GM21390 (cell line): ENCODE measurements at regions not wholly inside any gene's neighbourhood (a gene's known extent, or its start where the extent isn't known, plus 50 kb on each side); places are given as distances from the start of the nearest gene placed in this dataset.

ENCODE experiments used
- ATAC-seq: cut with Tn5 transposase; IDR thresholded peaks from one replicate; pipeline ENCODE4 v1.9.1; 2021; ENCODE audit not compliant: unreplicated experiment

- no peak for ATAC-seq
These were observed 65.6 kb upstream of the TMEM72 start for GRCh38 chr10:44845361-44846175.

GRCh38 chr10:44847110-44847509 lies 64.0 kb upstream of the TMEM72 start:
- ATAC-seq: no peak

- ATAC-seq: no peak
These were observed 62.9 kb upstream of the TMEM72 start for GRCh38 chr10:44848211-44848610.

GRCh38 chr10:44849936-44850335 lies 61.2 kb upstream of the TMEM72 start:
- no peak for ATAC-seq

GRCh38 chr10:44850356-44850934 lies 60.7 kb upstream of the TMEM72 start:
- no peak for ATAC-seq

GRCh38 chr10:44851413-44851812 lies 59.7 kb upstream of the TMEM72 start:
- ATAC-seq: no peak

- ATAC-seq: no peak
These were observed 59.3 kb upstream of the TMEM72 start for GRCh38 chr10:44851881-44852280.

GRCh38 chr10:44853148-44853734 lies 57.9 kb upstream of the TMEM72 start:
- ATAC-seq: no peak

GRCh38 chr10:44853796-44854195 lies 57.3 kb upstream of the TMEM72 start:
- no peak for ATAC-seq

GRCh38 chr10:44854693-44855350 lies 56.3 kb upstream of the TMEM72 start:
- no peak for ATAC-seq

GRCh38 chr10:44856696-44857095 lies 54.4 kb upstream of the TMEM72 start:
- no peak for ATAC-seq

GRCh38 chr10:44857363-44858016 lies 53.6 kb upstream of the TMEM72 start:
- peak; percentile 73 for ATAC-seq

GRCh38 chr10:44858017-44858371 lies 53.1 kb upstream of the TMEM72 start:
- no peak for ATAC-seq

GRCh38 chr10:44858988-44859387 lies 52.1 kb upstream of the TMEM72 start:
- no peak for ATAC-seq

- ATAC-seq: no peak
These were observed 51.4 kb upstream of the TMEM72 start for GRCh38 chr10:44859546-44860285.

- no peak for ATAC-seq
These were observed 50.1 kb upstream of the TMEM72 start for GRCh38 chr10:44860811-44861736.
